ENCODE measurements at regions not wholly inside any gene's neighbourhood (a gene's known extent, or its start where the extent isn't known, plus 50 kb on each side); places are given as distances from the start of the nearest gene placed in this dataset.

- no peaks in the 10 kb centered on the region for H3K36me3 ChIP-seq
- TF ChIP-seq, protein P1, sequence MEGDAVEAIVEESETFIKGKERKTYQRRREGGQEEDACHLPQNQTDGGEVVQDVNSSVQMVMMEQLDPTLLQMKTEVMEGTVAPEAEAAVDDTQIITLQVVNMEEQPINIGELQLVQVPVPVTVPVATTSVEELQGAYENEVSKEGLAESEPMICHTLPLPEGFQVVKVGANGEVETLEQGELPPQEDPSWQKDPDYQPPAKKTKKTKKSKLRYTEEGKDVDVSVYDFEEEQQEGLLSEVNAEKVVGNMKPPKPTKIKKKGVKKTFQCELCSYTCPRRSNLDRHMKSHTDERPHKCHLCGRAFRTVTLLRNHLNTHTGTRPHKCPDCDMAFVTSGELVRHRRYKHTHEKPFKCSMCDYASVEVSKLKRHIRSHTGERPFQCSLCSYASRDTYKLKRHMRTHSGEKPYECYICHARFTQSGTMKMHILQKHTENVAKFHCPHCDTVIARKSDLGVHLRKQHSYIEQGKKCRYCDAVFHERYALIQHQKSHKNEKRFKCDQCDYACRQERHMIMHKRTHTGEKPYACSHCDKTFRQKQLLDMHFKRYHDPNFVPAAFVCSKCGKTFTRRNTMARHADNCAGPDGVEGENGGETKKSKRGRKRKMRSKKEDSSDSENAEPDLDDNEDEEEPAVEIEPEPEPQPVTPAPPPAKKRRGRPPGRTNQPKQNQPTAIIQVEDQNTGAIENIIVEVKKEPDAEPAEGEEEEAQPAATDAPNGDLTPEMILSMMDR (IDR thresholded peaks at IDR 0.05): no peak
- TF ChIP-seq POLR2A (IDR thresholded peaks at IDR 0.05): no peak
- H3K27me3 ChIP-seq: no peaks in the 10 kb centered on the region
- DNase-seq: no peak
- H3K9me3 ChIP-seq: no peaks in the 10 kb centered on the region
- no peaks in the 10 kb centered on the region for H3K4me1 ChIP-seq
- H3K4me3 ChIP-seq: no peak overlapping the region
- intact Hi-C loops (cut with DNase I; ENCODE audit: low total_unique reads): no loop called here
- no peak overlapping the region for H3K27ac ChIP-seq
Measured at GRCh38 chr13:99717959-99718674, 216.8 kb downstream of the TM9SF2 start.

DNA sequence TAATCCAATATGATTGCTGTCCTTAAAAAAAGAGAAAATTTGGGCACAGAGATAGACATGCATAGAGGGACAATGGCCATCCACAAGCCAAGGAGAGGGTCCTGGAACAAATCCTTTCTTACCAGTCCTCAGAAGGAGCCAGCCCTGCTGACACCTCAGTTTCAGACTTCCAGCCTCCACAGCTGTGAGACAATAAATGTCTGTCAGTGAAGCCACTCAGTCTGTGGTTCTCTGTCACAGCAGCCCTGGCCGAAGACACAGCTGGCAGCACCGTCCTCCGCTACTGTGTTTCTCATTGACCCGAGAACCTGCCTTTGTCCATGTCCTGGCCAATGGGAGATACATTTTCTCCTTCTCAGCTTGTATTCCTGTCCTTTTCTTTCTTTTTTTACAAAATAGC is 207.9 kb downstream of the TM9SF2 start:
- no peak overlapping the region for H3K4me3 ChIP-seq
- H3K27me3 ChIP-seq: no peaks in the 10 kb centered on the region
- TF ChIP-seq, protein P1 (IDR thresholded peaks at IDR 0.05): no peak
- no peak for TF ChIP-seq POLR2A (IDR thresholded peaks at IDR 0.05)
- no peak overlapping the region for H3K27ac ChIP-seq
- no peak for DNase-seq
- no peaks in the 10 kb centered on the region for H3K4me1 ChIP-seq
- H3K9me3 ChIP-seq: no peaks in the 10 kb centered on the region
- intact Hi-C loops (cut with DNase I; ENCODE audit: low total_unique reads): no loop called here
- no peaks in the 10 kb centered on the region for H3K36me3 ChIP-seq

GRCh38 chr13:99704390-99704789 is 203.1 kb downstream of the TM9SF2 start:
- Histone ChIP-seq H3K36me3 (no peaks in the 10 kb centered on the region), H3K9me3 (no peaks in the 10 kb centered on the region), H3K27ac (no peak overlapping the region), H3K27me3 (no peaks in the 10 kb centered on the region), H3K4me1 (no peaks in the 10 kb centered on the region), H3K4me3 (no peak overlapping the region)
- intact Hi-C loops (cut with DNase I; ENCODE audit: low total_unique reads): no loop called here
- TF ChIP-seq, protein P1 (IDR thresholded peaks at IDR 0.05): no peak
- TF ChIP-seq POLR2A (IDR thresholded peaks at IDR 0.05): no peak
- DNase-seq: no peak

DNA sequence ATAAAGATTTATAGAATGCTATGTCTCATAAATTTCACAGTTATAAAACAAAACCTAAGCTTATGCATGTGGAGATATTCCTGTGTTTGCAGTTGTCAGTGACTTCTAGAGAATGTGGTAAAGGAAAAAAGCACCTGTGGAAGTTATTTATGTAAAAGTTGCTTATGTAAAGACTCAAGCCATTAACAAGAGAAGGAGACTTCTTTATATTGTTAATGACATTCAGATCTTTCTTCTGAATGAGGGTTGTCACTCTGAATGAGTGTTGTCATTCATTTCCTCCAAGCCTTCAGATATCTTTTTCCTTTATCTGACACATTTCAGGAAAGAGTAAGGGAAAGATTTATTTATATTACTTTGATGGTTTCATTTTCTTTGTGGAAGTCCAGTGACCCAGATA is 202.6 kb downstream of the TM9SF2 start:
- no peak overlapping the region for H3K4me3 ChIP-seq
- no peaks in the 10 kb centered on the region for H3K27me3 ChIP-seq
- intact Hi-C loops (cut with DNase I; ENCODE audit: low total_unique reads): no loop called here
- TF ChIP-seq POLR2A (IDR thresholded peaks at IDR 0.05): no peak
- TF ChIP-seq, protein P1 (IDR thresholded peaks at IDR 0.05): no peak
- no peak for DNase-seq
- H3K4me1 ChIP-seq: no peaks in the 10 kb centered on the region
- H3K36me3 ChIP-seq: no peaks in the 10 kb centered on the region
- H3K9me3 ChIP-seq: no peaks in the 10 kb centered on the region
- no peak overlapping the region for H3K27ac ChIP-seq

GRCh38 chr13:99702687-99703319 is 201.5 kb downstream of the TM9SF2 start:
- DNase-seq: no peak
- intact Hi-C loops (cut with DNase I; ENCODE audit: low total_unique reads): no loop called here
- no peaks in the 10 kb centered on the region for H3K9me3 ChIP-seq
- H3K4me1 ChIP-seq: no peaks in the 10 kb centered on the region
- H3K36me3 ChIP-seq: no peaks in the 10 kb centered on the region
- H3K27me3 ChIP-seq: no peaks in the 10 kb centered on the region
- no peak overlapping the region for H3K27ac ChIP-seq
- TF ChIP-seq, protein P1 (IDR thresholded peaks at IDR 0.05): no peak
- no peak for TF ChIP-seq POLR2A (IDR thresholded peaks at IDR 0.05)
- no peak overlapping the region for H3K4me3 ChIP-seq

Data from uterus (tissue), 3 donors.